Left hindlimb (tissue), 1 donor: ENCODE measurements at regions not wholly inside any gene's neighbourhood (a gene's known extent, or its start where the extent isn't known, plus 50 kb on each side); places are given as distances from the start of the nearest gene placed in this dataset.
"Not testable (repeated sequence)": the region's sequence is repeated elsewhere in the genome, so short reads cannot be mapped to it uniquely, and the experiment has no call there.

ENCODE experiments used
- DNase-seq: peaks from one replicate; pipeline ENCODE4 v3.0.0-alpha.2; 2018

DNA sequence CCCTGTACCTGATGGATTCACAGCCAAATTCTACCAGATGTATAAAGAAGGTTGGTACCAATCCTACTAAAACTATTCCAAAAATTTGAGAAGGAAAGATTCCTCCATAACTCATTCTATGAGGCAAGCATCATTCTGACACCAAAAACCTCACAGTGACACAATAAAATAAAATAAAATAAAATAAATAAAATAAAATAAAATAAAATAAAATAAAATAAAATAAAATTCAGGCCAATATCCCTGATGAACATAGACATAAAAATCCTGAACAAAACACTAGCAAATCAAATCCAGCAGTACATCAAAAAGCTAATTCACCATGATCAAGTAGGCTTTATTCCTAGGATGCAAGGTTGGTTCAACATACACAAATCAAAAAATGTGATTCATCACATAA, 108.1 kb downstream of the PROX1 start:
- DNase-seq, result not testable (repeated sequence)

- no peak for DNase-seq
These were observed 113.5 kb downstream of the PROX1 start for GRCh38 chr1:214101246-214101645.

DNA sequence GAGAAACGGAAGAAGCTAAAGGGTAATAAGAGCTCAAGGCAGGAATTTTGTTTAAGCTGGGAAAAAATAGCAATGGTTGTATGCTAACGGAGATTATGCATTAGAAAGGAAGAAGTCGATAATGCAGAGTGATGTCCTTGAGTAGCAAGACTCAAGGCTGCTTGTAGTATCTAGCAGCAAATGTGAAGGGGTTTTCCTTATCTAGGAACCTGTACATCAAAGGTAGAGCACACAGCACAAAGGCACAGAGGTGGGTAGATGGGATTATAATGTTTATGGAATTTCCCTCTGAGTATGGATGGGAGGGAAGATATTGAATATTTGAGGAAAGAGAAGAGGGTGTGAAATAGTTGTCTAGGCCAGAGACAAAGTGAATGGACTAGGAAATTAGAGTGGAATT, 114.1 kb downstream of the PROX1 start:
- DNase-seq, result no peak

DNA sequence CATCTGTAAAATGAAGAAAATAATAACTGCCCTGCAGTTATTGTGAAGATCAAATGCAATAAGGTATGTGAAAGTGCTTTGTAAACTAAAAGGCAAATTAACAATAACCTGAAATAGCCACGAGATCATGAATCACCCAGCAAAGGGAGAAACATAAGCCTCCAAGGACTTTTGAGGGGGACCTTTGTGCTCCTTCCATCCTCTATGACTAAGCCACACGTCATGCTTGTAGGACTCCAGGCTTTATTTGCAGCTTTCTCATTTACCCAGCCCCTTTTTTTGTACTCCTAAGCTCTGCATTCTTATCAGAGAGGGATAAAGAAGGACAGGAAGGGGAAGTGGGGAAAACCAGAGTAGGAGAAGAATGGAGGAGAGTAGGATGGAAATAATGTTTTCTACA, 115.1 kb downstream of the PROX1 start:
- no peak for DNase-seq

GRCh38 chr1:214103778-214104177, 116.0 kb downstream of the PROX1 start:
- no peak for DNase-seq

DNA sequence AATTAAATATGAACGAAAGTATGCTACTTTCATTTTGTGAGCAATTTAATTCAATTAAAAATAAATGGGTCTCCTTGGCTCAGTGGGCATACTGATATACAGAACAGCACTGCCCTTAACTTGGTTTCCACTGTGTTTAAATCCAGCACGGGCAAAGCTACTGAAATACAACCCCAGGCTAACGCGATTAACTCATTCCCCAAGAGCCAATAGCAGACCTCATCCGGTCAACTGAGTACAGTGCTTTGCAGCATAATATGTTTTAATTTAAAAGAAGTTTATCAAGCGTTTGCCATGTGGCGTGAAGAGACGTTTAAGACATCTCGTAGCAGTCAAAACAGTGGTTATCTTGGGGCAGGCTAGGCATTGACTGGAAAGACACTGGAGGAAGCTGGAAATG, 118.6 kb downstream of the PROX1 start:
- DNase-seq, result no peak

DNA sequence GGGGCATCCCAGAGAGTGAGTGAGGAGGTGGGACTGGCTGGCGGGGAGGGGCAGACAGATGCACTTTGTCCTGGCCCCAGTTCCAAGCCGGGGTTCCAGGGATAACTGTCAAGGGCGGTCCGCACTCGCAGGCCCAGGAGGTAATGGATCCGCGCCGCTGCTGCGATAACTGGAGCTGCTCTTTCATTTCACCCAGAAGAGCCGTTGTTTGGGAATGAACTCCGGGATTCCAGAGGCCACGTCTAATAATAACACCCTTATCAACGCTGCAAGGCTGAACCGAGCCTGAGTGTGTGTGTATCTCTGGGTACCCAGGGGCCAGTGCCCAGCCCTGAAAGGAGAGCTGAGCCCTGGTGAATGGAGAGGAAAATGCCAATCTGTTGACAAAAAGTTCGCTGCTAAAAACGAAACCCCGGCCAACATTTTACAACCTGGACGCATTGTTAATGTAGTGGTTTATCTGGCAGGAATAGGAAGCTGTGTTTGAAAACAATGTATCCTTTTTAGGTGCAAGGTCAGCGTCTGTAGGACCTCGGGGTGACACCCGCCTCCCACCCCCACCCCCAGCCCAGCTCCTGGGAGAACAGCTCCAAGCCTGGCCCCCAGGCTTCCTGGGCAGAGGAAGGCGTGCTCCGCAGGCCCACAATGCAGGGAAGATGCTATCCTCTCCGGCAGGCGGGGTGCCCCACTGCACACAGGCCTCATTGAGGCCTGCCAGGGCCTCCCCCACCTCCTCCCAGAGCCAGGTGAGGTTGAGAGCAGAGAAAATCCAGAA, 119.7 kb downstream of the PROX1 start:
- DNase-seq, result no peak

DNA sequence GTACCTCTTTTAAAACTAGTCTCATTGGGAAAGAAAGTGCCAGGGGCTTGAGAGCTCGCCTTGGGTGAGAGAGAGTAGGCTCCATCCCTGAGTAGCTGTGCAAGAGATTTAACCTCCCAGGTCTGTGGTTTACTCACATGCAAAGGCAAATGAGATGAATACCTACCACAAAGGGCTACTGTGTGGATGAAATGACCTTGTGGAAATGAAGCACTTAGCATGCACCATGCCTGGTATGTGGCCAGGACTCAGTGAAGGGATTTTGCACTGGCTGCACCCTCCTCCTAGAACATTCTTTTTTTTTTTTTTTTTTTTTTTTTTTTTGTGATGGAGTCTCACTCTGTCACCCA, 120.3 kb downstream of the PROX1 start:
- DNase-seq, result no peak

DNA sequence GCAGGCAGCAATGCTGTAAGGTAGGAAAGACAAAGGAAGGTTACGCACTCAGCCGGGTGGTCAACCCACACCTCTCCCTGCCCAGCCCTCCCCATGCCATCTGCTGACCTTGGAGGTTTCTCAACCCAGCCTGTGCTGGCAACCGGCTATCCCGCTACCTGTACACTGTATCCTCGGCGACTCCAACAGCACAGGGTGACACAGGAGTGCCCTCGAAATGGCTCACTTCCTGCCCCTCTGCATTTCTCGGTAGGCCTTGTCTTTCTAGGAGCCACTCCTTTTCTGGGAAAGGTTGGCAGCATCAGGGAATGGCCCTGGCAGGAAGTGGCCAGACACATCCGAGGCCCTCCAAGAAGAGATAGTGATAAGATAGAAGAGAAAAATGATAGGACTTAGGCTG, 124.0 kb downstream of the PROX1 start:
- DNase-seq, result no peak

- no peak for DNase-seq
These were observed 128.5 kb downstream of the PROX1 start for GRCh38 chr1:214116258-214116657.

GRCh38 chr1:214117780-214118179, 130.0 kb downstream of the PROX1 start:
- no peak for DNase-seq

DNA sequence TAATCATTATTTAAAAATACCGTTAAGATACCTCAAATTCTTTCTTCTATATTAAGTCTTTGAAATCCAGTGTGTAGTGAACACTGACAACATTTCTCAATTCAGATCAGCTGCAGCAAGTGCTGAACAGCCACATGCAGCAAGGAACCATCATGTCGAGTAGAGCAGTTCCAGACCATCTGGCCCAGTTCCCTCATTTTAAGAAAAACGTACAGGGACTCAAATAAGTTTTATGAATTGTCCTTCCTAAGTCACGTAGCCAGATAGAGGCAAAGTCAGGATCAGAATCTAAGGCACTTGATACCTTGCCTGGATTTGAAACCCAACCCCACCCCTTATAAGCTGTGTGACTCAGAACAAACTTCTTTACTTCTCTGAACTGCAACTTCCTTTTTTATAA, 132.4 kb downstream of the PROX1 start:
- no peak for DNase-seq

DNA sequence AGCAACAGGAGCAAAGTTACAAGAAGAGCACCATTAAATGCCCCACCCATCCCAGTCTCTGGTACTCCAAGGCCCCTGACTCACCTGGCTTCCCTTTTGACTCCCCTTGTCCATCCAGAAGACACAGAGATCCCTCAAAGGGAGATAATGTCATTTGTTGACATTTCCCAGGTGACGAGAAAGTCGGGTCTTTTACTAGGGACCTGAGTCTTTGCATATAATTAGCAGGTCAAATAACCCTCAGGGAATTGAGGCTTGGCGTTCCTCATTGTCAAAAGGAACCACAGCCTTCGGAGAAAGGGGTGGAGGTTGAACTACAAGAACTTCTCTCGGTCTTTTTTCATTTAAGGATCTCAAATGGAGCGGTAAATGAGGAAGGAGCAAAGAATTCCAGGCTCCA, 133.2 kb downstream of the PROX1 start:
- no peak for DNase-seq

DNA sequence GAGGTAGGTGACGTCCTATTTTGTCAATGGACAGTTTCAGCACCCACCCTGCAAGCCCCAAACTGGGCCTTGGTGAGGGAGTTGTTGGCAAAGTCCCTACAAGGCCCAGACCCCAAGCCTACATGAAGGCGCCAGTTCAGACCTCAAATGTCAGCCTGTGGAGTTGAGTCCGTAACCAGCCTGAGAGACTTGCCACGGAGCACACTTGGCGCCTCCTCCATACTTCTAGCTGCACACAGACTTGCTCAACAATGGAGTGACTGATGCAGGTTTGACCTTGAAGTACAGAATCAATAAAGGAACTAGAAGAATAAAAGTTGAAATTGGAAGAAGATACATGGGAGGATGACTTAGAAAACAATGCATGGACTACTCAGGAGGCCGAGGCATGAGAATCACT, 134.3 kb downstream of the PROX1 start:
- no peak for DNase-seq

- DNase-seq, result peak; percentile 46
These were observed 135.4 kb downstream of the PROX1 start for GRCh38 chr1:214123061-214123784.

GRCh38 chr1:214124281-214124805, 136.6 kb downstream of the PROX1 start:
- DNase-seq, result no peak

DNA sequence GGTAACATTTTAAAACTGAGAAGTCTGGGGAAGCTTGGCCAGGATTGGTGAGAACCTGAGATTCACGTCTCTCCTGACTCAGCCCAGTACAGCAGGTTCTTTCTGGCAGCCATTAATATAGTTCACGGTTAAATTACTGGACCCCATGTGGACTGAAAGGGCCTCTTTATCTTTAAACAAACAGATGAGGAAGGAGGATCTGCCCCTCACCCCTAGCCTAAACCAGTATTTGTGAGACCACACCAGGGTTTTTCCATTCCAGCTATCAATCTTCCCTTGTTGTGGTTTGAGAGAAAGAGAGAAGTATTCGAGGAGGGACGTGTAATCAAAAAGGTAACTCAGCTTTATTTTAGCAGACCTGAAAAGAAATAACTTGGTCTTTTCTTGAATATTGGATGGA, 137.1 kb downstream of the PROX1 start:
- no peak for DNase-seq

- DNase-seq, result no peak
These were observed 138.0 kb downstream of the PROX1 start for GRCh38 chr1:214125819-214126218.

GRCh38 chr1:214126697-214127146, 138.9 kb downstream of the PROX1 start:
- no peak for DNase-seq

GRCh38 chr1:214127705-214128104, 139.9 kb downstream of the PROX1 start:
- no peak for DNase-seq

GRCh38 chr1:214135886-214136285, 145.1 kb upstream of the SMYD2 start:
- DNase-seq, result no peak

- DNase-seq, result no peak
These were observed 144.5 kb upstream of the SMYD2 start for GRCh38 chr1:214136324-214136919.

DNA sequence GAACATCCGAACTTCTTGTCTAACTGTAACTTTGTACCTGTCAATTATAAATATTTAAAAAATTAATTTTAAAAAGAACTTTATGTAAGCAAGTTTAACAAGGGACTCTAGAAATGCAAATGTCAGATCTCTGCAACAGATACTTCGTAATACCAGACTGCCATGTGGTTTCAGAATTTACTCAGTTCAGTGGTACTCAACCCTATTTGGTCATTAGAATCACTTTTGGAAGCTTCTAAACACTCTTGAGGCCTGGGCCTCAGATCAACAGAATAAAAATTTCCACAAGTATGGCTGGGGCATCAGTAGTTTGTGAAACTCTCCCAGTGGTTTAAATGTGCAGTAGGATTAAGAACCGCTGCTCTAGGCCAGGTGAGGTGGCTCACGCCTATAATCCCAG, 139.5 kb upstream of the SMYD2 start:
- DNase-seq, result no peak
